ENCODE measurements at regions not wholly inside any gene's neighbourhood (a gene's known extent, or its start where the extent isn't known, plus 50 kb on each side); places are given as distances from the start of the nearest gene placed in this dataset.

- TF ChIP-seq, protein P1, sequence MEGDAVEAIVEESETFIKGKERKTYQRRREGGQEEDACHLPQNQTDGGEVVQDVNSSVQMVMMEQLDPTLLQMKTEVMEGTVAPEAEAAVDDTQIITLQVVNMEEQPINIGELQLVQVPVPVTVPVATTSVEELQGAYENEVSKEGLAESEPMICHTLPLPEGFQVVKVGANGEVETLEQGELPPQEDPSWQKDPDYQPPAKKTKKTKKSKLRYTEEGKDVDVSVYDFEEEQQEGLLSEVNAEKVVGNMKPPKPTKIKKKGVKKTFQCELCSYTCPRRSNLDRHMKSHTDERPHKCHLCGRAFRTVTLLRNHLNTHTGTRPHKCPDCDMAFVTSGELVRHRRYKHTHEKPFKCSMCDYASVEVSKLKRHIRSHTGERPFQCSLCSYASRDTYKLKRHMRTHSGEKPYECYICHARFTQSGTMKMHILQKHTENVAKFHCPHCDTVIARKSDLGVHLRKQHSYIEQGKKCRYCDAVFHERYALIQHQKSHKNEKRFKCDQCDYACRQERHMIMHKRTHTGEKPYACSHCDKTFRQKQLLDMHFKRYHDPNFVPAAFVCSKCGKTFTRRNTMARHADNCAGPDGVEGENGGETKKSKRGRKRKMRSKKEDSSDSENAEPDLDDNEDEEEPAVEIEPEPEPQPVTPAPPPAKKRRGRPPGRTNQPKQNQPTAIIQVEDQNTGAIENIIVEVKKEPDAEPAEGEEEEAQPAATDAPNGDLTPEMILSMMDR (conservative IDR thresholded peaks at IDR 0.05; ENCODE audit: low read depth in 2 of 2): no peak
- TF ChIP-seq EZH2 (IDR thresholded peaks at IDR 0.05; ENCODE audit: low read depth, unreplicated experiment) (no peak), CREB1 (CRISPR knock-in tag; IDR thresholded peaks at IDR 0.05; ENCODE audit: low read depth) (no peak), POLR2AphosphoS5 (IDR thresholded peaks at IDR 0.05; ENCODE audit: low read depth) (no peak), EZH2phosphoT487 (IDR thresholded peaks at IDR 0.05; ENCODE audit: unreplicated experiment) (no peak)
- TF ChIP-seq, protein P2, sequence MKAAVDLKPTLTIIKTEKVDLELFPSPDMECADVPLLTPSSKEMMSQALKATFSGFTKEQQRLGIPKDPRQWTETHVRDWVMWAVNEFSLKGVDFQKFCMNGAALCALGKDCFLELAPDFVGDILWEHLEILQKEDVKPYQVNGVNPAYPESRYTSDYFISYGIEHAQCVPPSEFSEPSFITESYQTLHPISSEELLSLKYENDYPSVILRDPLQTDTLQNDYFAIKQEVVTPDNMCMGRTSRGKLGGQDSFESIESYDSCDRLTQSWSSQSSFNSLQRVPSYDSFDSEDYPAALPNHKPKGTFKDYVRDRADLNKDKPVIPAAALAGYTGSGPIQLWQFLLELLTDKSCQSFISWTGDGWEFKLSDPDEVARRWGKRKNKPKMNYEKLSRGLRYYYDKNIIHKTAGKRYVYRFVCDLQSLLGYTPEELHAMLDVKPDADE (IDR thresholded peaks at IDR 0.05): no peak
- TF ChIP-seq, protein P3, sequence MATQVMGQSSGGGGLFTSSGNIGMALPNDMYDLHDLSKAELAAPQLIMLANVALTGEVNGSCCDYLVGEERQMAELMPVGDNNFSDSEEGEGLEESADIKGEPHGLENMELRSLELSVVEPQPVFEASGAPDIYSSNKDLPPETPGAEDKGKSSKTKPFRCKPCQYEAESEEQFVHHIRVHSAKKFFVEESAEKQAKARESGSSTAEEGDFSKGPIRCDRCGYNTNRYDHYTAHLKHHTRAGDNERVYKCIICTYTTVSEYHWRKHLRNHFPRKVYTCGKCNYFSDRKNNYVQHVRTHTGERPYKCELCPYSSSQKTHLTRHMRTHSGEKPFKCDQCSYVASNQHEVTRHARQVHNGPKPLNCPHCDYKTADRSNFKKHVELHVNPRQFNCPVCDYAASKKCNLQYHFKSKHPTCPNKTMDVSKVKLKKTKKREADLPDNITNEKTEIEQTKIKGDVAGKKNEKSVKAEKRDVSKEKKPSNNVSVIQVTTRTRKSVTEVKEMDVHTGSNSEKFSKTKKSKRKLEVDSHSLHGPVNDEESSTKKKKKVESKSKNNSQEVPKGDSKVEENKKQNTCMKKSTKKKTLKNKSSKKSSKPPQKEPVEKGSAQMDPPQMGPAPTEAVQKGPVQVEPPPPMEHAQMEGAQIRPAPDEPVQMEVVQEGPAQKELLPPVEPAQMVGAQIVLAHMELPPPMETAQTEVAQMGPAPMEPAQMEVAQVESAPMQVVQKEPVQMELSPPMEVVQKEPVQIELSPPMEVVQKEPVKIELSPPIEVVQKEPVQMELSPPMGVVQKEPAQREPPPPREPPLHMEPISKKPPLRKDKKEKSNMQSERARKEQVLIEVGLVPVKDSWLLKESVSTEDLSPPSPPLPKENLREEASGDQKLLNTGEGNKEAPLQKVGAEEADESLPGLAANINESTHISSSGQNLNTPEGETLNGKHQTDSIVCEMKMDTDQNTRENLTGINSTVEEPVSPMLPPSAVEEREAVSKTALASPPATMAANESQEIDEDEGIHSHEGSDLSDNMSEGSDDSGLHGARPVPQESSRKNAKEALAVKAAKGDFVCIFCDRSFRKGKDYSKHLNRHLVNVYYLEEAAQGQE (IDR thresholded peaks at IDR 0.05; ENCODE audit: unreplicated experiment): no peak
Measured at GRCh38 chr17:22090263-22090935, 398.1 kb downstream of the KCNJ18 start.
